Mammary epithelial cell (primary cell): ENCODE measurements at regions not wholly inside any gene's neighbourhood (a gene's known extent, or its start where the extent isn't known, plus 50 kb on each side); places are given as distances from the start of the nearest gene placed in this dataset.

Source experiments
- EZH2 ChIP-seq: IDR thresholded peaks from 2 replicates; pipeline ENCODE4 v1.6.1; 2012; ENCODE audit warnings: low read length, inconsistent platforms, borderline replicate concordance
- TF ChIP-seq, protein P1 (sequence below), 2 donors: IDR thresholded peaks in 1 of 2; conservative IDR thresholded peaks in 1 of 2; 2 replicates each; pipeline ENCODE4 v1.5.1; 2011 to 2012; ENCODE audit warnings: inconsistent platforms in 2 of 2, low read length in 2 of 2, mild to moderate bottlenecking in 2 of 2, control low read depth in 1 of 2, low read depth in 1 of 2; ENCODE audit not compliant: insufficient read depth in 1 of 2; ENCODE audit errors: extremely low read depth in 1 of 2

DNA sequence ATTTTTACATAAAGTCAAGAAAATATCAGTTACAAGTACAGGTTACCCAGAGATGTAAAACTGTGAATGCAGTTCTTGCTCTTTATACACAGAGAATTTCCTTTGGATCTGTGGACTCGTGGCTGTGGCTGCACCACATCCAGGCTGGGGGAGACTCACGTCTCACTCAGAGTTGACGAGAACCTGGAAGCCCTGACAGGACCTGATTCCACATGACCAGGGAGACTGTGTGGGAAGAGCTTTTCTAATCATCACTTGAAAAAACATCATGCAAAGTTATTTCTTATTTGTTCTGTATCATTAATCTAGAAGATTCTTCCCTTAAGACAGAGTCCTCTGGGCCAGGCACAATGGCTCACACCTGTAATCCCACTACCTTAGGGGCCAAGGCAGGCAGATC, 1159.0 kb downstream of the RPIA start:
- TF ChIP-seq, protein P1, sequence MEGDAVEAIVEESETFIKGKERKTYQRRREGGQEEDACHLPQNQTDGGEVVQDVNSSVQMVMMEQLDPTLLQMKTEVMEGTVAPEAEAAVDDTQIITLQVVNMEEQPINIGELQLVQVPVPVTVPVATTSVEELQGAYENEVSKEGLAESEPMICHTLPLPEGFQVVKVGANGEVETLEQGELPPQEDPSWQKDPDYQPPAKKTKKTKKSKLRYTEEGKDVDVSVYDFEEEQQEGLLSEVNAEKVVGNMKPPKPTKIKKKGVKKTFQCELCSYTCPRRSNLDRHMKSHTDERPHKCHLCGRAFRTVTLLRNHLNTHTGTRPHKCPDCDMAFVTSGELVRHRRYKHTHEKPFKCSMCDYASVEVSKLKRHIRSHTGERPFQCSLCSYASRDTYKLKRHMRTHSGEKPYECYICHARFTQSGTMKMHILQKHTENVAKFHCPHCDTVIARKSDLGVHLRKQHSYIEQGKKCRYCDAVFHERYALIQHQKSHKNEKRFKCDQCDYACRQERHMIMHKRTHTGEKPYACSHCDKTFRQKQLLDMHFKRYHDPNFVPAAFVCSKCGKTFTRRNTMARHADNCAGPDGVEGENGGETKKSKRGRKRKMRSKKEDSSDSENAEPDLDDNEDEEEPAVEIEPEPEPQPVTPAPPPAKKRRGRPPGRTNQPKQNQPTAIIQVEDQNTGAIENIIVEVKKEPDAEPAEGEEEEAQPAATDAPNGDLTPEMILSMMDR (conservative IDR thresholded peaks at IDR 0.05 in 1 of 2, IDR thresholded peaks at IDR 0.05 in 1 of 2; ENCODE audit: extremely low read depth in 1 of 2, insufficient read depth in 1 of 2, low read depth in 1 of 2, low read length in 2 of 2): no peak
- TF ChIP-seq EZH2: no peak
